Caco-2 (cell line): ENCODE measurements at regions not wholly inside any gene's neighbourhood (a gene's known extent, or its start where the extent isn't known, plus 50 kb on each side); places are given as distances from the start of the nearest gene placed in this dataset.

Source experiments
- BruUV-seq: library from RNA; stranded (reverse); fragments of 400-500 nt; replicated peaks from 2 replicates; lab custom pipeline; 2021; lab: Mats Ljungman, UMichigan
- CTCF ChIA-PET: fragments of 300-600 bp; sonication (Branson Sonifier 250); formaldehyde crosslinking; loops from one replicate; lab custom pipeline; 2022; ENCODE audit warnings: antibody characterized with exemption; lab: Charles Lee
- POLR2A ChIA-PET: fragments of 300-600 bp; sonication (Branson Sonifier 250); formaldehyde crosslinking; loops from one replicate; lab custom pipeline; 2022; ENCODE audit warnings: antibody characterized with exemption; lab: Charles Lee
- DNase-seq, 2 experiments: peaks; one replicate each; pipeline versions ENCODE4 v3.0.0 to v3.0.0-alpha.2; 2020 to 2022
- H3K27me3 ChIP-seq: replicated peaks from 2 replicates; pipeline ENCODE4 v1.6.0; 2011; ENCODE audit warnings: low read length; ENCODE audit not compliant: control insufficient read depth, insufficient read depth
- H3K36me3 ChIP-seq: 2 replicates; pipeline ENCODE4 v1.5.1; 2011; ENCODE audit warnings: low read length; ENCODE audit not compliant: control insufficient read depth, insufficient read depth
- H3K4me1 ChIP-seq: fragments of 250-450 bp; sonication (Bioruptor Pico); 2 replicates; pipeline ENCODE4 v1.5.1; 2020; ENCODE audit warnings: mild to moderate bottlenecking
- H3K4me3 ChIP-seq: 2 replicates; pipeline ENCODE4 v1.5.1; 2011; ENCODE audit warnings: low read depth, mild to moderate bottlenecking, control low read depth, low read length
- H3K9me3 ChIP-seq: fragments of 250-450 bp; sonication (Bioruptor Pico); 2 replicates; pipeline ENCODE4 v1.5.1; 2020; ENCODE audit warnings: mild to moderate bottlenecking, moderate library complexity
- H3K27ac Mint-ChIP-seq: one replicate; pipeline ENCODE4 v1.8.0; 2022; ENCODE audit warnings: mixed read lengths; ENCODE audit not compliant: unreplicated experiment
- H3K27me3 Mint-ChIP-seq: one replicate; pipeline ENCODE4 v1.8.0; 2022; ENCODE audit warnings: mixed read lengths; ENCODE audit not compliant: insufficient read depth, unreplicated experiment
- H3K36me3 Mint-ChIP-seq: one replicate; pipeline ENCODE4 v1.8.0; 2022; ENCODE audit warnings: mild to moderate bottlenecking, mixed read lengths; ENCODE audit not compliant: insufficient read depth, unreplicated experiment
- H3K4me1 Mint-ChIP-seq: one replicate; pipeline ENCODE4 v1.8.0; 2022; ENCODE audit warnings: low read depth, mixed read lengths; ENCODE audit not compliant: unreplicated experiment
- H3K4me3 Mint-ChIP-seq: one replicate; pipeline ENCODE4 v1.8.0; 2022; ENCODE audit warnings: mild to moderate bottlenecking, moderate library complexity, mixed read lengths; ENCODE audit not compliant: unreplicated experiment
- H3K9me3 Mint-ChIP-seq: one replicate; pipeline ENCODE4 v1.8.0; 2022; ENCODE audit warnings: mixed read lengths; ENCODE audit not compliant: unreplicated experiment
- CTCF ChIP-seq, 2 experiments: fragments of 200-600 bp in 1 of 2; IDR thresholded peaks; 1 replicate in 1 of 2; 2 replicates in 1 of 2; pipeline versions ENCODE4 v1.5.1 to v1.8.0; 2011 to 2022; ENCODE audit warnings: antibody characterized with exemption in 1 of 2, control low read depth in 1 of 2, inconsistent platforms in 1 of 2, low read depth in 1 of 2, low read length in 1 of 2, mild to moderate bottlenecking in 1 of 2, moderate library complexity in 1 of 2; ENCODE audit not compliant: insufficient read depth in 1 of 2, severe bottlenecking in 1 of 2, unreplicated experiment in 1 of 2
- intact Hi-C: fragments of 100-400 bp; cut with micrococcal nuclease; formaldehyde crosslinking; loops from one replicate; pipeline ENCODE4 v1.10.0; 2022; ENCODE audit not compliant: unreplicated experiment

- H3K4me1 Mint-ChIP-seq: no peaks in the 10 kb centered on the region
These were observed 173.0 kb upstream of the GOT2 start for GRCh38 chr16:58906981-58907715.

GRCh38 chr16:58904291-58904690, 170.2 kb upstream of the GOT2 start:
- POLR2A ChIA-PET: no interaction called here

More at GRCh38 chr16:58906981-58907715, 173.0 kb upstream of the GOT2 start:
- H3K27ac Mint-ChIP-seq: no peak overlapping the region
- intact Hi-C loops: no loop called here
- H3K9me3 Mint-ChIP-seq: no peaks in the 10 kb centered on the region
- ChIA-PET POLR2A (no interaction called here), CTCF (no interaction called here)
- no peaks in the 10 kb centered on the region for H3K36me3 ChIP-seq
- H3K27me3 ChIP-seq: no peaks in the 10 kb centered on the region
- H3K27me3 Mint-ChIP-seq: peaks cover 17% of the 10 kb centered on the region
- no peak overlapping the region for H3K4me3 ChIP-seq
- no peak for TF ChIP-seq CTCF (IDR thresholded peaks at IDR 0.05; ENCODE audit: insufficient read depth in 1 of 2, low read depth in 1 of 2, low read length in 1 of 2, severe bottlenecking in 1 of 2, unreplicated experiment in 1 of 2)
- no peaks in the 10 kb centered on the region for H3K9me3 ChIP-seq
- DNase-seq: no peak
- no peaks in the 10 kb centered on the region for H3K36me3 Mint-ChIP-seq
- H3K4me1 ChIP-seq: no peaks in the 10 kb centered on the region
- H3K4me3 Mint-ChIP-seq: no peak overlapping the region
- BruUV-seq: no TSS peak

GRCh38 chr16:58889516-58889915, 155.4 kb upstream of the GOT2 start:
- no TSS peak for BruUV-seq
- H3K4me1 ChIP-seq: no peaks in the 10 kb centered on the region
- Mint-ChIP-seq H3K27ac (no peak overlapping the region), H3K27me3 (peaks cover 13% of the 10 kb centered on the region), H3K36me3 (no peaks in the 10 kb centered on the region), H3K4me3 (no peak overlapping the region), H3K4me1 (no peaks in the 10 kb centered on the region), H3K9me3 (peaks cover 16% of the 10 kb centered on the region)
- H3K4me3 ChIP-seq: no peak overlapping the region
- H3K36me3 ChIP-seq: no peaks in the 10 kb centered on the region
- POLR2A ChIA-PET: no interaction called here
- H3K27me3 ChIP-seq: no peaks in the 10 kb centered on the region
- no peaks in the 10 kb centered on the region for H3K9me3 ChIP-seq
- CTCF ChIA-PET: no interaction called here
- TF ChIP-seq CTCF (IDR thresholded peaks at IDR 0.05; ENCODE audit: insufficient read depth in 1 of 2, low read depth in 1 of 2, low read length in 1 of 2, severe bottlenecking in 1 of 2, unreplicated experiment in 1 of 2): no peak
- intact Hi-C loops: no loop called here
- DNase-seq: no peak

More at GRCh38 chr16:58904291-58904690, 170.2 kb upstream of the GOT2 start:
- Histone ChIP-seq H3K4me1 (no peaks in the 10 kb centered on the region), H3K27me3 (no peaks in the 10 kb centered on the region), H3K36me3 (no peaks in the 10 kb centered on the region), H3K4me3 (no peak overlapping the region), H3K9me3 (no peaks in the 10 kb centered on the region)
- intact Hi-C loops: no loop called here
- BruUV-seq: no TSS peak
- CTCF ChIA-PET: no interaction called here
- Mint-ChIP-seq H3K4me1 (no peaks in the 10 kb centered on the region), H3K27me3 (peaks cover 14% of the 10 kb centered on the region), H3K36me3 (no peaks in the 10 kb centered on the region), H3K4me3 (no peak overlapping the region), H3K9me3 (no peaks in the 10 kb centered on the region), H3K27ac (no peak overlapping the region)
- no peak for DNase-seq
- TF ChIP-seq CTCF (IDR thresholded peaks at IDR 0.05; ENCODE audit: insufficient read depth in 1 of 2, low read depth in 1 of 2, low read length in 1 of 2, severe bottlenecking in 1 of 2, unreplicated experiment in 1 of 2): no peak
